GM18873 (cell line): ENCODE measurements at regions not wholly inside any gene's neighbourhood (a gene's known extent, or its start where the extent isn't known, plus 50 kb on each side); places are given as distances from the start of the nearest gene placed in this dataset.

Experiments used
- ATAC-seq: cut with Tn5 transposase; IDR thresholded peaks from one replicate; pipeline ENCODE4 v1.9.1; 2021; ENCODE audit warnings: mild to moderate bottlenecking, moderate library complexity, moderate number of reproducible peaks; ENCODE audit not compliant: unreplicated experiment, low FRiP score

DNA sequence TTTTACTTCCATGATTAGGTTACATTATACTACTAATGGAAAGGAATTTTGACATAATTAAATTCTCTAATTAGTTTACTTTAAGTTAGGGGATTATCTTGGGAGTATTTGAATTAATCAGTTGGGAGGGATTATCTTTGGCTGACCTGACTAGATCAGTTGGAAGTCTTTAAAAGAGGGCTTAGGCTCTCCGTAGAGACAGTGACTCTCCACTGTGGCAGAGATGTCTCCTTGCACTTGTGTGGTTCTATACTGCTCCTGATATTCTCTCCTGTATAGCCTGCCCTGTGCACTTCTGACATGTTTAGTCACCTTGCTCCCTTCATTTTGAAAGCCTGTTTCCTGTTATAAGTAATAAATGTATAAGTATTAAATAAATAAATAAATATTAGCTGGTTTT is 1612.3 kb upstream of the PRR20A start:
- ATAC-seq = no peak

DNA sequence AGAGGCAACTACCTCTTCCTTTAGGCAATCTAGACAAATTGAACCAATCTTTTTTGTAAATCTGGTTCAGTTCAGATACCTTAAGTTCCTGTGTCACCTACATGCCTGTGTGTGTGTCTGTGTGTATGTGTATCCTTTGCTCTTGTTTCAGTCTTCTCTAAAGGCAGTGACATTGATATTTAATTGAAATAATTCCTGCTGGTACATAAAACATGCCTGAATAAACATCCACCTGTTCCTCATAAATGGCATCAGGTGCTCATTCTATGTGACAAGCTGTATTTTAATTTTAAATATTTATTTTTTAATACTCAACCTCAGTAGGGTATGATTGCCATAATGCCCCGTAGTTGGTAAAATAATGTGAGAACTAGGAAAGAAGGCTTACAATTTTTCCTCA is 1606.4 kb upstream of the PRR20A start:
- ATAC-seq = no peak

DNA sequence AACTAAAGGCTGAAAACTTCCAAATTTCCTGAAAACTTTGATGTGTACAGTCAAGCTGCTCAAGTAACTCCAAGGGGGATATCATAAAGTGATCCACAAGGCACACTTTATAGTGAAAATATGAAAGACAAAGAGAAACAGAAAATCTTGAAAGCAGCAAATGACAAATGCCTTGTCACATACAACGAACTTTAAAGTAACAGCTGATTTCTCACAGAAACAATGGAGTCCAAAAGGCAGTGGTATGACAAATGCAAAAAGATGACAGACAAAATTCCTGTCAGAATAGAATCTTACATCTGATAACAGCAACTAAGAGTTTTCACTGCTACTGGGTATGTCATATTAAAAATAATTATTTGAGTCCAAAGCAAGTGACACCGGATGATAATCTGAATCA is 1602.3 kb upstream of the PRR20A start:
- no peak for ATAC-seq

DNA sequence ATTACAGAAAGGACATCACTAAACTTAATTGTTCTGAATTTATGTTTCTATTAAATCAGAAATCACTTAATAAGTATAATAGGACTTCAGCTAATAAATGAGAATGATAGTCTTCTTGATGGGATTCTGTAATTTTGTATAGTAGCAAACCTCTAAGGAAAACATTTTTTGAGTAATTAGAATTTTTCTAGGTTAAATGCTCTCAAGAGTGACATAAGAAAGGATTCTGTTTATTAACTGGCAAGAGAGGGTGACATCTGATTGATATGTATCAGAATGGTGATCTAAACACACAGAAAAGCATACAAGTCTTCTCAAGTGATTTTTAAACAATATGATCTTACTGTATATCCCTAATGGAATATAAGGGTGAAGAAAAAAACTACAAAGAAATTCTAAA is 1597.7 kb upstream of the PRR20A start:
- no peak for ATAC-seq

DNA sequence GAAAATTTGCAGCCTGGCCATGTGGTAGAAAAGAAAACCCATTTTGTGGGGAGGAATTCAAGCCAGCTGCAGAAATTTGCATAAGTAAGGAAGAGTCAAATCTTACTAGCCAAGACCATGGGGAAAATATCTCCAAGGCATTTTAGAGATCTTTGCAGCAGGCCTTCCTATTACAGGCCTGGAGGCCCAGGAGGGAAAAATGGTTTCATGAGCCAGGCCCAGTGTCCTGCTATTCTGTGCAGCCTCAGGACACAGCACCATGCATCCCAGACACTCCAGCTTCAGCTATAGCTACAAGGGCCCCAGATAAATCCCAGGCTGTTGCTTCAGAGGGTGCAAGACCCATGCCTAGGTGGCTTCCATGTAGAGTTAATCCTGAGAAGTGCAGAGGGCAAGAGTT is 1590.1 kb upstream of the PRR20A start:
- no peak for ATAC-seq

DNA sequence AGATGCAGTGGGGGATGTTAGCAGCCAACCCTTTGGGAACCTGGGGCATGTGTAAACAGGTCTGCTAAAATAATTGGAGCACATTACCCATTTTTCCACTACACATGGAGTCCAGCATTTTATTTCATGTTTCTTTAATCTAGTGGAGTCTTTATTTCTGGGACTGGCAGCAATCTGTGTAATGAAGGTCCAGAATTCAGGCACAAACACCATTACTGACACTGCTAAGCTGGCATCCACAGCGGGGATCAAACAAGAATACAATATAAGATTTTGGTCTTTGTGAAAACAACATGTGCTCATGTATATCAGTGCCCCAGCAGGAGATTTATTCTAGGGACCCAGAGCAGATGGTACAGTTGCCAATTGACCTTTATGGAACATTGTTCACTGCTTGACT is 1587.0 kb upstream of the PRR20A start:
- ATAC-seq = no peak

DNA sequence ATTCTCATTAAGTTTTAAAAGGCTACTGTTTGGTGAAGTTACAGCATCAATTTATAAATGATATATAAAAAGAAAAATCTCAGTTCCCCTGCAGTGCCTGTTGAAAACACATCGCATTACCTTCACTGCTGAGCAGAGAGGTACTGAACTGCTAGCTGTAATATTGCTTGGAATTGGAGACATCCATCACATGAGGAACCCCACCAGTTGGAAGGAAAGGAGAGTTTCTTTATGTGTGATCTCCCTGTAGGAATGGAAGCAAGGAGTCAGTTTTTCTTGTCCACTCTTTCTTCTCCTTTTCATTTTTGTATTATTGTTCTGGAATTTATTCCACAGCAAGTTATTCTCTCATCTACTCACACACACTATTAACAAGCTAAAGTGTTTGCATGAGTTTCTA is 1586.0 kb upstream of the PRR20A start:
- ATAC-seq = no peak

DNA sequence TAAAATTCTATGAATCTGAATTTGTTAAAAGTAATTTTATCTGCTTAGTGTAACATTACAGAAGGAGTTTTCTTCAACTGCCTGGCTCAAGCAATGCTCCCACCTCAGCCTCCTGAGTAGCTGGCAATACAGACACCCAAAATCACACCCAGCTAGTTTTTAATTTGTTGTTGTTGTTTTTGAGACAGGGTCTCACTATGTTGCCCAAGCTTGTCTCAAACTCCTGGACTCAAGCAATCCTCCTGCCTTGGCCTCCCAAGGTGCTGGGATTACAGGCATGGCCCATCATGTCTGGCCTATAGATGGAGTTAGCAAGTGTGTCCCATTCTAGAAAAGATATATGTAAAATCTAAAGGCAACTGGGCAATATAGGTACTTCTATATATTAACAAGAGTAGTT is 1580.4 kb upstream of the PRR20A start:
- no peak for ATAC-seq

DNA sequence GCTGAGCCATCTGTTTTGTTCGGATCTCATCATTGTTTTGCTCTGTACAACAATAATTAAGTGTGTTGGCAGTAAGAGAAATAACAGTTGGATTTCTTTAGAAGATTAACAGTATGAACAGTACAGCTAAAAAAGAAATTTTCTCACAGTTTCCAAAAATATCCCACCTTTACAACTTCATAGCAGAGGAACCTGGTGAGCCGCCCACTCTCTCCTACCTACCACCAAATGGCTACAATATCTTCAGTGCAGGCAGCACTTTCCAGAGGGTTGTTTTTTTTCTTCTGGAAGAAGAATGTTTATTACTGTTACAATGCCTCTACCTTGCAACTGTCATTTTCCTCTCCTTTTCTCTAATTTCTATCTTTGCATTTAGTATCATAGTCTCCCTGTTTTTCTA is 1577.5 kb upstream of the PRR20A start:
- ATAC-seq = no peak

DNA sequence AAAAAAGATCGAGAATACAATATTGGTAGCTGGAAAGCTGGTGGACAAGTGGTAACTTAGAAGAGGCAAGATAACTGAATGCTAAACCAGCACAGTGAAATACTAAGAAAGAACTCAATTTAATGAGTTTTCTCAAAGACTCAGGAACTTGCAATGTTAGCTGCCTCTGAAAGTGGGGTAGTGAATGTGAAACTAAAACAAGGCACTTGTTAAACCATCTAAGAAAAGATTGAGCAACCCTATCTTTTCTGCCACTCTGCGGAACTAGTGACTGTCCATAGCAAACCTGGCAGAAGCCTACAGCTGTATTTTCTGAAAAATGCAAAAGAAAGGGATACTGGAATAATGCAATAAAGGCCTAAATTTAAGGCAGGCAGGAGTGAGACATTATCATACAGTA is 1574.4 kb upstream of the PRR20A start:
- ATAC-seq = no peak

DNA sequence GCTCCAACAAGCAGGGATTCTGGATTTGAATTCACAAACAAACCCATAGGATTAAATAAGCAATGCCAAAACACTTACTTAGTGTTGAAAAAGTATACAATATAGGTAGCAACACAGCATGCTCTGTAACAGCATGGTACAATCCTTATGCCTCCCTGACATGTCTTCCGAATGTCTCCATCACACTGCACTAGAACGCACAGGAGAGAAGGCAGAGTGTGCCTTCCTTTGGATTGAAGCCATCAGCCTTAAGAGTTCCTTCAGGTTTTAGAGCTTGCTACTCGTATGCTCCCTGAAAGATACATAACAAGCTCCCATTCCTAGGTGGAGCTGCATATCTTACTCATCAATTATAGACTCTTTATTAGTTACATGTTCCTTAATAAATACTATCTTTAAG is 1573.9 kb upstream of the PRR20A start:
- no peak for ATAC-seq

DNA sequence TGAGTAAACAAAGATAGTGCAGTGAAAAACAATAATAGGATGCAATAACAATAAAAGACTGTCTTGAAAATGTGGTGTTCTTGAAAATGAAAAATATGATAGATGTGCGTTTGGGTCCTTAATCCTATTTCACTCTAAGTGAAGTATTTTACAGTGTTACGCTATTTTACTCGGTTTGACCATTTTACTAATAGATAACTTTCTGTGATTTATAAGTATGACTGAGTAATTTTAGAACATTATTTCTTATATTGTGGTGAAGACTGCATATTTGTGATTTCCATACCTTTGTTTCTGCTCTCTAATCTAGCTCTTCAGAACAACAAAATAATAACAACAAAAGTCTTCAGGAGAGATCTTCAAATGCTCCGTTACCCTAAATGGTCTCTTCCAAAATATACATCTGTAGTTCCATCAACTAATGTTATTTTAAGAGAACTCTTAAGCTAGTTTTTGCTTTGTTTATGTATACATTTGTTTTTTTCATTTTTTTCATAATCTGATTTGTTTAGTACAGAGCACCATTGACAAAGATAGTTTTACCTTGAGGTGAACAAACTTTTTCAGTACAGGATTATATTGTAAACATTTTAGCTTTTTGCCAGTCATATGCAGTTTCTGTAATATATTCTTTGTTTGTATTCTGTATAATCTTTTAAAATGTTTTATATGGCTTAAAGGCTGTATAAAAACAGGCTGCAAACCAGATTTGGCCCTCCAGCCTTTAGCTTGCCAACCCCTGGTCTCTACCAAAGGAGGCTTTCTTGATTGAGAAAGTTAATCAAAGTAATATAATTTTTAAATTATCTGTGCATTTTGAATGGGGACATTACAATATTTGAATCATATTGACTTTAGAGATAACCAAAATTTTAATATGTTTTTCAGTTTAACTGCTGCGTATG is 1572.7 kb upstream of the PRR20A start:
- ATAC-seq = no peak

DNA sequence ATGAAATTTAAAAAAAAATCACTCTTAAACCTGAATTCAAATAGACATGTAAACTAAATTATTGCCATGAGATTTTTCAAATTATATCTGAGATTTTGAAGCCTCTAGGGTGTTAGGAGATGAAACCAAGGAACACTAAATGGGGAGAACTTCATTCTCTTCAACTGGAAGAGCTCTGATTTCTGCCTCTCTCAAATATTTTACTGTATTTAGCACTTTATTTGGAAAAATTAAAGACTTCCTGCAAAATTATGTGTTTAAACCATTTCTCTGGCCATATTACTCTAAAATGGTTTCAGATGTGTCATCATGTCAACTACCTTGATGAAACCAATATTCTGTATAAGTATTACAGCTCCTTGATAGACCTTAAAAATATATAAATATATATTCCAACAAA is 1571.6 kb upstream of the PRR20A start:
- ATAC-seq = no peak

DNA sequence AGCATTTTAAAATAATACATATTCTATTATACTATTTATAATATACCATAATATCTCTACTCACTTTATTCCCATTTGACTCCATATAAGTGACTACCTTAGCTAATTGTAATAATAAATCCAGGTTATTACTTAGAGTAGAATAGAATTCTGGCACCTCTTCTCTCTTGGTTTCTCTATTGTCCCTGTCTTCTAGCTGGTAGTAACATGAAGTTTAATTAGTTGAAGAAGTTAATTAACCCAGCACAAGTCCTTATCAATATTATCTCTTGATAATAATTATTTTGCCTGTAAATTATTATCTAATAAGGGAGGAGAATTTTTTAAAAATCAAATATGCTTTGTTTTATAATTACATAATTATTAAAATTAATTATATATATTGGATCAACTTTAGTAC is 1571.2 kb upstream of the PRR20A start:
- ATAC-seq = no peak

DNA sequence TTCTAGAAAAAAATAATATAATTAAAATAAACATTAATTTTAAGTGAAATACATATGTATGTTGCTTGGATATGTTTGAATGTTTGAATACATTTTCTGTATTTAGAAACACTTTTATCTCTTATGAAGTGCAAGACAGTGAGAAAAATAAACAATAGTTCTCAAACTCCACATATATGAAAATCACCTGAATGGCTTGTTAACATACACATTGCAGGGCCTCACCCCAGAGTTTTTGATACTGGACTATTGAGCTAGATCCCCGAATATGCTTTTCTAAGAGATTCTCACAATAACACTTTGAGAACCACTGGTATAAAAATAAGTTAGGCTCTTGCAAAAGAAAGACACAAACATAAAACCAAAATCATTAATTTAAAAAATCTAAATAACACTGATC is 1570.3 kb upstream of the PRR20A start:
- no peak for ATAC-seq

DNA sequence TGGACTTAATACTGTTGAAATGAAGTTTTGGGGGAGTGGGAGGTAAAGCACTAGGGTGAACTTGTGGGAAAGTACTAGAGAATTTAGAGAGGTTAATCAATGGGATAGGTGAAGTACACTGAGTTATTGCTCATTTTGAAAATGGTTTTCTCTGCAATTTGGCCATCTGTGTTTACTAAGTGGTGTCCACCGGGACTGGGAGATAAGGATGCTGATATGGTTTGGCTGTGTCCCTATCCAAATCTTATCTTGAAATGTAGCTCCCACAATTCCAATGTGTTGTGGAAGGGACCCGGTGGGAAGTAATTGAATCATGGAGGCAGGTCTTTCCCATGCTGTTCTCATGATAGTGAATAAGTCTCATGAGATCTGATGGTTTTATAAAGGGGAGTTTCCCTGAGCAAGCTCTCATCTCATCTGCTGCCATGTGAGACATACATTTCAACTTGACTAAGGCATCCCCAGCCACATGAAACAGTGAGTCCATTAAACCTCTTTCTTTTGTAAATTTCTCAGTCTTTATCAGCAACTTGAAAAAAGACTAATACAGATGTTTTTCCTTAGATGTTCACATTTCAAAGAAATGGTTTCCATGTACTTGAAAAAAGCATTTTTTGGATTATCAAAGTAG is 1569.4 kb upstream of the PRR20A start:
- no peak for ATAC-seq

DNA sequence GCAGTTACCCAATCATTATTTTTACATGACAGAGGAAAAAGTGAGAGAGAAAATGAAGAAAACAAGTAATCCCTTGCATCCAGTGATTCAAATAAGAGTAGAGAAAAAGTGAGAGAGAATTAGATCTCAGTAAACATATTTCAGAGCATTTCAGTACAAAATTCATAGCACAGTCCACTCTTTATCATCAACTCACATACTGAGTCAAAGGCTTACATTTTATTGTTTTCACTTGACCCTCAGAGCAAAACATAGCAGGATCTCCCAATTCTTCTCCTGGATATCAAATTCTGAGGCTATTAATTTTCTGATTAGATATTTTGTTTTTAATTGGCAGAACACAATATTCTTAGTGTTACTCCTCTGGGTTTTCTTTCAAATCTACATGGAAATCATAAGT is 1568.3 kb upstream of the PRR20A start:
- no peak for ATAC-seq

DNA sequence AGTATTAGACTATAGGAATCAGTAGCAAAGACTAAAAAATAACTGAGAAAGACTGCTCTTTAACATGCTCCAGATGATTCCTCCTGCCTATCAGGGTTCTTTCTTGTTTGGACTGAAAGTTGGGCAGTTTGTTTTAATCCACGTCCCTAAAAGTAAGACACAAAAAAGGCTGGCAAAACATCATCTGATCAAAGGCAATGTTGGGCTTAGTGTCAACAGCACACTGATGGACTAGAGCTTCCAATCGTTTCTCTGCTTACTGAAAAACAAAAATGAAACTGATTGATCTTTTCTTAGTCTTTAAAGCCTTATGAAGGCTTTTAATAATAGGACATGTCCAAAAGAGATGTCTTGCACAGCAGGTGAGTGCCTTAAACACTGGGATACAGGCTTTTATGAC is 1567.9 kb upstream of the PRR20A start:
- ATAC-seq = no peak

DNA sequence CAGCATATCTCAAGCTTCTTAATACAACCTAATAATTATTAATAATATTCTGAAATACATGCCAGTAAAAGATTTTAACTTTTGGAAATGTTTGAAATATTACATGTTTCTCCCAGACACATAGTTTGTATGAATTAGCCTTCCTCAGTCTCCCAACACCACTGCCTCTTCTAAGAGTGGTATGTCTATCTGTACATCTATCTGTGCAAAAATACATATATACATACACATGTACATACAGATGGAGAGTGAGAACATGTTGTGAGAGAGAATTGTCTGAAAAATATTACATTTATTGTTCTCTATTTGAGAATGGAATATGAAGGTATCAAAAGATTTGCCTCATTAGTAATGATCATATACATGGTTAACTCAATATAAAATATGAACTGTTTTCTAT is 1567.2 kb upstream of the PRR20A start:
- ATAC-seq = no peak

DNA sequence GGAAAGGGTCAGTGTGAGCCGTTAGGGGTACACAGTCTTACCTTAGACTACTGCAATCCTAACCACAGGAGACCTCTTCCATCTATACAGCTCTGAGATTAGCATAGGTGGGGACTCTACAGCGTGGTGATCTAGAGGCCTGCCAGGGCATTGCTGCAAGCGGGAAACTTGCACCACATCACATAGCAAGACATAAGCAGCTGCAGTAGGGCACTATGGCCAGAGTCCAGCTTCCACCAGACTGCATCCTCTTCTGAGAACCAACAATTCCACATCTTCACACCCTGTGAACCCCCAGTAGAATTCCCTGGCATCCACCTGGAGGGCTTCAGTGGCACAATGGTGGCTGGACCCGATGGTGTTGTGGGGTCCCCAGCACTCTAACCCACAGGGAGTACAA is 1564.3 kb upstream of the PRR20A start:
- ATAC-seq = no peak

DNA sequence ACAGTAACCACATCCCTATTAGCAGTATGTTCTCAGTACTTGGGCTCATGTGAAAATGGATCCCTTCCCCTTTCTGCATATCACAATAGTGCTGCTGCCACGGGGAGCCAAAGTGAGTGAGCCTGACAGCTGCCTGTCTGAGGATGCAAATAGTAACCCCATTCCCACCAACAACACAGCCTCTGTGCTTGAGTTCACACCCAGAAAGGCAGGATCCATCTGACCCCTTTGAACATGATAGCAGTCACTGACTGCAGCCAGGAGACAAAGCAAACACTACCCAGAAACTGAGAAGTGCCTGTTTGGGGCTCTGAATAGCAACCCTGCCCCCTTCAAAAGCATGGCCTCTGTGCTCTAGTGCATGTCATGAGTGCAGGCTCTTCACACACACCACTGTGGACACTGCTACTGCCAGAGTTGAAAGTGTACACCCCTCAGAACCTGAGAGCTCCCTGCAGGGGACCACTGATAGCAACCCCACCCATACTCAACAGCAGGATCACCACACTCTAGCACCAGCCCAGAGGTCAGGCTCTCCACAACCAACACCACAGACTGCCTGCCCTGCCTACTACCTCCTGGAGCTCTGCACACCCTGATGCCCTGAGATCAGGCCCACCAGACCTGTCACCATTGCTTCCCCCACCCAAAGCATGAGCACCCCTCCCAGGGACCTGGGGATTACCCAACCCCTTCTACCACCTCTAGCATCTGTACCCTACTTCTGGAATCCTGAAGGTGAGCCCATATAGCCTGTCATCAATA is 1563.5 kb upstream of the PRR20A start:
- no peak for ATAC-seq

DNA sequence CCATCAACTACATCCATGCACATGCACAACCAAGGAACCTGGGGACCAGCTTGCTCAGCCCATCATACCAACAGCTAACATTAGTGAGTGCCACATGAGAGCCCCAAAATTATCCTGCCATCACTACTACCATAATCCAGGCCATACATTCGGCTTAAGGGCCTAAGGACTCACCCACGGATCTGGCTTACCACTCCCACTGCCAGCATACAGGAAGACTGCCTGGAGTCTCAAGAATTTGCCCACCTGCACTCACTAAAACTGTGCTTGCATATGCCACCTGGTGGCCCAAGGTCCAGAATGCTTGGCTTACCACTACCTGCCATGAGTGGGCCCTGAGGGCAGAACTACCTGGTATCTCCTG is 1562.9 kb upstream of the PRR20A start:
- ATAC-seq = no peak
